Esophagus squamous epithelium (tissue), 4 donors: ENCODE measurements at regions not wholly inside any gene's neighbourhood (a gene's known extent, or its start where the extent isn't known, plus 50 kb on each side); places are given as distances from the start of the nearest gene placed in this dataset.

Experiments
- POLR2A ChIP-seq, 4 donors: fragments of 450-650 bp; IDR thresholded peaks; one replicate each; pipeline ENCODE4 v1.6.1; 2017; ENCODE audit warnings: antibody characterized with exemption in 4 of 4, mild to moderate bottlenecking in 4 of 4, moderate library complexity in 3 of 4
- TF ChIP-seq, protein P1 (sequence below), 6 experiments: fragments of 450-650 bp in 4 of 6; fragments of 200-600 bp in 2 of 6; sonication (generic) in 2 of 6; IDR thresholded peaks; one replicate each; pipeline ENCODE4 v1.5.1; 2016 to 2019; ENCODE audit warnings: antibody characterized with exemption in 6 of 6, mild to moderate bottlenecking in 4 of 6, moderate library complexity in 4 of 6

- TF ChIP-seq, protein P1, sequence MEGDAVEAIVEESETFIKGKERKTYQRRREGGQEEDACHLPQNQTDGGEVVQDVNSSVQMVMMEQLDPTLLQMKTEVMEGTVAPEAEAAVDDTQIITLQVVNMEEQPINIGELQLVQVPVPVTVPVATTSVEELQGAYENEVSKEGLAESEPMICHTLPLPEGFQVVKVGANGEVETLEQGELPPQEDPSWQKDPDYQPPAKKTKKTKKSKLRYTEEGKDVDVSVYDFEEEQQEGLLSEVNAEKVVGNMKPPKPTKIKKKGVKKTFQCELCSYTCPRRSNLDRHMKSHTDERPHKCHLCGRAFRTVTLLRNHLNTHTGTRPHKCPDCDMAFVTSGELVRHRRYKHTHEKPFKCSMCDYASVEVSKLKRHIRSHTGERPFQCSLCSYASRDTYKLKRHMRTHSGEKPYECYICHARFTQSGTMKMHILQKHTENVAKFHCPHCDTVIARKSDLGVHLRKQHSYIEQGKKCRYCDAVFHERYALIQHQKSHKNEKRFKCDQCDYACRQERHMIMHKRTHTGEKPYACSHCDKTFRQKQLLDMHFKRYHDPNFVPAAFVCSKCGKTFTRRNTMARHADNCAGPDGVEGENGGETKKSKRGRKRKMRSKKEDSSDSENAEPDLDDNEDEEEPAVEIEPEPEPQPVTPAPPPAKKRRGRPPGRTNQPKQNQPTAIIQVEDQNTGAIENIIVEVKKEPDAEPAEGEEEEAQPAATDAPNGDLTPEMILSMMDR (IDR thresholded peaks at IDR 0.05), result no peak
- TF ChIP-seq POLR2A (IDR thresholded peaks at IDR 0.05), result no peak
These were observed 54.3 kb upstream of the IGFBP3 start for GRCh38 chr7:45975367-45975766.
